ENCODE measurements at regions not wholly inside any gene's neighbourhood (a gene's known extent, or its start where the extent isn't known, plus 50 kb on each side); places are given as distances from the start of the nearest gene placed in this dataset.

- DNase-seq (no peak), ATAC-seq (no peak)
- Mint-ChIP-seq H3K27me3 (no peaks in the 10 kb centered on the region), H3K9me3 (no peaks in the 10 kb centered on the region), H3K4me1 (peaks cover 45% of the 10 kb centered on the region), H3K36me3 (ENCODE audit: low read depth) (no peaks in the 10 kb centered on the region), H3K27ac (peak overlapping the region; percentile 70), H3K4me3 (peak overlapping the region; percentile 16)
These were observed 404.2 kb downstream of the COG6 start for GRCh38 chr13:40059540-40060232.

- H3K4me3 Mint-ChIP-seq = no peak overlapping the region
- no peaks in the 10 kb centered on the region for H3K9me3 Mint-ChIP-seq
- peaks cover 51% of the 10 kb centered on the region for H3K4me1 Mint-ChIP-seq
- no peaks in the 10 kb centered on the region for H3K27me3 Mint-ChIP-seq
- DNase-seq (peak; percentile 50), ATAC-seq (peak; percentile 93)
- H3K27ac Mint-ChIP-seq = peak overlapping the region; percentile 70
- H3K36me3 Mint-ChIP-seq (ENCODE audit: low read depth) = no peaks in the 10 kb centered on the region
These were observed 405.0 kb downstream of the COG6 start for GRCh38 chr13:40060296-40061007.

GRCh38 chr13:40061466-40062450 lies 406.3 kb downstream of the COG6 start:
- DNase-seq (no peak), ATAC-seq (no peak)
- H3K27me3 Mint-ChIP-seq = no peaks in the 10 kb centered on the region
- H3K27ac Mint-ChIP-seq = no peak overlapping the region
- H3K4me1 Mint-ChIP-seq = peaks cover 51% of the 10 kb centered on the region
- no peaks in the 10 kb centered on the region for H3K36me3 Mint-ChIP-seq (ENCODE audit: low read depth)
- no peak overlapping the region for H3K4me3 Mint-ChIP-seq
- H3K9me3 Mint-ChIP-seq = no peaks in the 10 kb centered on the region

- no peaks in the 10 kb centered on the region for H3K36me3 Mint-ChIP-seq (ENCODE audit: low read depth)
- no peaks in the 10 kb centered on the region for H3K27me3 Mint-ChIP-seq
- no peak overlapping the region for H3K4me3 Mint-ChIP-seq
- no peaks in the 10 kb centered on the region for H3K9me3 Mint-ChIP-seq
- ATAC-seq (no peak), DNase-seq (no peak)
- H3K27ac Mint-ChIP-seq = peak overlapping the region; percentile 15
- H3K4me1 Mint-ChIP-seq = peaks cover 52% of the 10 kb centered on the region
These were observed 407.8 kb downstream of the COG6 start for GRCh38 chr13:40063278-40063698.

- Mint-ChIP-seq H3K27ac (peak overlapping the region; percentile 15), H3K9me3 (no peaks in the 10 kb centered on the region), H3K27me3 (no peaks in the 10 kb centered on the region), H3K4me3 (no peak overlapping the region), H3K36me3 (ENCODE audit: low read depth) (no peaks in the 10 kb centered on the region), H3K4me1 (peaks cover 49% of the 10 kb centered on the region)
- DNase-seq (no peak), ATAC-seq (no peak)
These were observed 408.2 kb downstream of the COG6 start for GRCh38 chr13:40063703-40064102.

- ATAC-seq (peak; percentile 11), DNase-seq (no peak)
- peaks cover 48% of the 10 kb centered on the region for H3K4me1 Mint-ChIP-seq
- H3K9me3 Mint-ChIP-seq = no peaks in the 10 kb centered on the region
- H3K27ac Mint-ChIP-seq = peak overlapping the region; percentile 63
- no peaks in the 10 kb centered on the region for H3K36me3 Mint-ChIP-seq (ENCODE audit: low read depth)
- no peaks in the 10 kb centered on the region for H3K27me3 Mint-ChIP-seq
- no peak overlapping the region for H3K4me3 Mint-ChIP-seq
These were observed 409.0 kb downstream of the COG6 start for GRCh38 chr13:40064154-40065097.

- Mint-ChIP-seq H3K27me3 (no peaks in the 10 kb centered on the region), H3K4me1 (peaks cover 35% of the 10 kb centered on the region), H3K36me3 (ENCODE audit: low read depth) (no peaks in the 10 kb centered on the region), H3K27ac (peak overlapping the region; percentile 49), H3K9me3 (no peaks in the 10 kb centered on the region), H3K4me3 (no peak overlapping the region)
- peak; percentile 85 for ATAC-seq
- DNase-seq = peak; percentile 80
These were observed 413.9 kb downstream of the COG6 start for GRCh38 chr13:40069173-40070044.

GRCh38 chr13:40070357-40070756 lies 414.9 kb downstream of the COG6 start:
- Mint-ChIP-seq H3K27me3 (no peaks in the 10 kb centered on the region), H3K4me3 (no peak overlapping the region), H3K36me3 (ENCODE audit: low read depth) (no peaks in the 10 kb centered on the region), H3K4me1 (peaks cover 27% of the 10 kb centered on the region), H3K9me3 (no peaks in the 10 kb centered on the region), H3K27ac (no peak overlapping the region)
- ATAC-seq (no peak), DNase-seq (no peak)

- peaks cover 29% of the 10 kb centered on the region for H3K4me1 Mint-ChIP-seq
- no peak overlapping the region for H3K4me3 Mint-ChIP-seq
- H3K27ac Mint-ChIP-seq = no peak overlapping the region
- H3K27me3 Mint-ChIP-seq = no peaks in the 10 kb centered on the region
- H3K36me3 Mint-ChIP-seq (ENCODE audit: low read depth) = no peaks in the 10 kb centered on the region
- no peaks in the 10 kb centered on the region for H3K9me3 Mint-ChIP-seq
- ATAC-seq = no peak
- no peak for DNase-seq
These were observed 417.2 kb downstream of the COG6 start for GRCh38 chr13:40072663-40073120.

GRCh38 chr13:40074338-40074737 lies 418.9 kb downstream of the COG6 start:
- Mint-ChIP-seq H3K27ac (no peak overlapping the region), H3K27me3 (no peaks in the 10 kb centered on the region), H3K4me1 (peaks cover 27% of the 10 kb centered on the region), H3K9me3 (no peaks in the 10 kb centered on the region), H3K36me3 (ENCODE audit: low read depth) (no peaks in the 10 kb centered on the region), H3K4me3 (no peak overlapping the region)
- ATAC-seq (no peak), DNase-seq (no peak)

- Mint-ChIP-seq H3K27ac (no peak overlapping the region), H3K4me3 (no peak overlapping the region), H3K4me1 (peaks cover 22% of the 10 kb centered on the region), H3K9me3 (no peaks in the 10 kb centered on the region), H3K36me3 (ENCODE audit: low read depth) (no peaks in the 10 kb centered on the region), H3K27me3 (no peaks in the 10 kb centered on the region)
- ATAC-seq = no peak
- no peak for DNase-seq
These were observed 419.8 kb downstream of the COG6 start for GRCh38 chr13:40075281-40075680.

- DNase-seq (no peak), ATAC-seq (no peak)
- Mint-ChIP-seq H3K27ac (no peak overlapping the region), H3K4me1 (peaks cover 12% of the 10 kb centered on the region), H3K36me3 (ENCODE audit: low read depth) (no peaks in the 10 kb centered on the region), H3K9me3 (no peaks in the 10 kb centered on the region), H3K27me3 (no peaks in the 10 kb centered on the region), H3K4me3 (no peak overlapping the region)
These were observed 421.4 kb downstream of the COG6 start for GRCh38 chr13:40076765-40077362.
